ENCODE measurements at regions not wholly inside any gene's neighbourhood (a gene's known extent, or its start where the extent isn't known, plus 50 kb on each side); places are given as distances from the start of the nearest gene placed in this dataset.
"Not testable (repeated sequence)": the region's sequence is repeated elsewhere in the genome, so short reads cannot be mapped to it uniquely, and the experiment has no call there.

- Mint-ChIP-seq H3K4me1 (ENCODE audit: low read depth) (no peaks in the 10 kb centered on the region), H3K36me3 (ENCODE audit: low read depth) (no peaks in the 10 kb centered on the region), H3K27me3 (no peaks in the 10 kb centered on the region), H3K9me3 (no peaks in the 10 kb centered on the region), H3K4me3 (no peak overlapping the region), H3K27ac (no peak overlapping the region)
- intact Hi-C loops (cut with micrococcal nuclease): no loop called here
Observed at GRCh38 chr6:98339506-98339905, 494.9 kb upstream of the POU3F2 start.

GRCh38 chr6:98343004-98343403 is 491.4 kb upstream of the POU3F2 start:
- Mint-ChIP-seq H3K36me3 (ENCODE audit: low read depth) (no peaks in the 10 kb centered on the region), H3K4me3 (no peak overlapping the region), H3K27ac (no peak overlapping the region), H3K27me3 (no peaks in the 10 kb centered on the region), H3K9me3 (no peaks in the 10 kb centered on the region), H3K4me1 (ENCODE audit: low read depth) (no peaks in the 10 kb centered on the region)
- intact Hi-C loops (cut with micrococcal nuclease): no loop called here

GRCh38 chr6:98343797-98344196 is 490.6 kb upstream of the POU3F2 start:
- intact Hi-C loops (cut with micrococcal nuclease): no loop called here
- Mint-ChIP-seq H3K9me3 (no peaks in the 10 kb centered on the region), H3K4me1 (ENCODE audit: low read depth) (no peaks in the 10 kb centered on the region), H3K4me3 (no peak overlapping the region), H3K27me3 (no peaks in the 10 kb centered on the region), H3K36me3 (ENCODE audit: low read depth) (no peaks in the 10 kb centered on the region), H3K27ac (no peak overlapping the region)

DNA sequence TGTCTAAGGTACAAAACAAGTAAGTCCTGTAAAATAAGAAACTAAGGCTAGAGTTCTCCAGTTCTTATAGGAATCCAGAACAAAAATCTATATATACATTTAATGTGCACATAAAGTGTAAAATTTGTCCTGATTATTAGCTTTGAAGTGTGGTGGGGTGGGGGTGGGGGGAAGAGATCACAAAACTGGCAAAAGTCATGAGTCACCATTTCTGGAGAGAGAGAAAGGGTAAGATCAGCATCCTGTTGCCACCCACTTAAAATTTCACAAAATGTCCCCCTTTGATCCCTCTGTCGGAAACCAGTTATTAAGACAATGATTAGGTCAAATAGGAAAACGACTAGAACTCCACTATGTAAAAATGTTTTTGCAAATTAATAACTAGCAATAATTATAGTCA is 482.0 kb upstream of the POU3F2 start:
- no peaks in the 10 kb centered on the region for H3K36me3 Mint-ChIP-seq (ENCODE audit: low read depth)
- H3K9me3 Mint-ChIP-seq: no peaks in the 10 kb centered on the region
- H3K27me3 Mint-ChIP-seq: no peaks in the 10 kb centered on the region
- intact Hi-C loops (cut with micrococcal nuclease): no loop called here
- H3K4me1 Mint-ChIP-seq (ENCODE audit: low read depth): no peaks in the 10 kb centered on the region
- no peak overlapping the region for H3K27ac Mint-ChIP-seq
- no peak overlapping the region for H3K4me3 Mint-ChIP-seq

DNA sequence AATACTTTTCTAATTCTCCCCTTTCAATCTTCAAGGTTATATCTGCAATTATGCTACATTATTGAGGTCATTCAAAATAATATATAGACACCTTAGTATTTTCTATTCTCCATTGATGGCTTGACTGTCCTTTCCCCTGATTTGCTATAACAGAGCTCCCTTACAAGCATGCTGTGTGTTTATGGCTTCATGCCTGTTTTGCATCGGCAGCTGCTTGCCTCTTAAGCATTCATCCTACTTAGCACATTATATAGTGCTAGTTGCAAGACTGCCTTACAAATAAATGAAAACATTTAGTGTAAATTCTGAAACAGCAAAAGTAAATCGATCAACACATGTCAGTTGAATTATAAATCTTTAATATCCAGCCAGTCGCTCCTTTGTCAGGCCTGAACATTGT is 476.2 kb upstream of the POU3F2 start:
- Mint-ChIP-seq H3K9me3 (no peaks in the 10 kb centered on the region), H3K36me3 (ENCODE audit: low read depth) (no peaks in the 10 kb centered on the region), H3K4me1 (ENCODE audit: low read depth) (no peaks in the 10 kb centered on the region), H3K4me3 (no peak overlapping the region), H3K27ac (no peak overlapping the region), H3K27me3 (no peaks in the 10 kb centered on the region)
- intact Hi-C loops (cut with micrococcal nuclease): no loop called here

DNA sequence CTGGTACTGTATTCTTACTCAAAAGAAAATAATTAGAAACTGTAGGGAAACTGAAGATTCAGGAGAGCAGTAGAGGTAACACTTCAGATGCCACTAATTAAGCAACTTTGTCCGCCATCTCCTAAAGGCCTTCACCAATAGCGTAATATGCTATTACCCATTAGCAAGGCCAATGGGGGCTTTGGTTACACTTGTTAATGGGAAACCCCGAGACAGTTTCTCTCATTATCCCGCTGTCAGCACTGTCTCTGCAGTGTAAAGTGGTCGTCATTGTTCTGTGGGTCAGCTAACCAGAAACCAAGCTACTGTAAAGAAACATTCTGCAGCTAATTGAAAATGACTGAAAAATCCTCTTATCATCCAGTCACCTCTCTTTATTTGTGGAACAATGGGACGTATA is 468.0 kb upstream of the POU3F2 start:
- intact Hi-C loops (cut with micrococcal nuclease): no loop called here
- H3K36me3 Mint-ChIP-seq (ENCODE audit: low read depth): no peaks in the 10 kb centered on the region
- no peaks in the 10 kb centered on the region for H3K27me3 Mint-ChIP-seq
- no peak overlapping the region for H3K4me3 Mint-ChIP-seq
- no peaks in the 10 kb centered on the region for H3K4me1 Mint-ChIP-seq (ENCODE audit: low read depth)
- H3K9me3 Mint-ChIP-seq: no peaks in the 10 kb centered on the region
- no peak overlapping the region for H3K27ac Mint-ChIP-seq

DNA sequence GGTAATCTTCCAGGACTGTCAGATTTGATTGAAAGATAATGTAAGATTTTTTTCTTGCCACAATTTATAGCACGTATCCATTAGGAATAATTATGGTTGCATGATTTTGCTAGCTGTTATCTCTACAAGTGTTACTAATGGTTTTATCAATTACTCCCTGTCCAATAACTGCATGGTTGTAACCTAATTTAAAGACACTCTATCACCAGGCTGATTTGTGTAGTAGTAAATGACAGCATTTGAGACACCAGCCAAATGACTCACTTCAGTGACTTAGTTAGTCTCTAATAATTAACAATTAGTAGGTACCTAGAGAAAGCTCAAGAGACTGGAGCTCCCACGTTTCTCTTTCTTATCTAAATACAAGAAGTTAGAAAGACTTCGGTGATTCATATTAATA is 453.8 kb upstream of the POU3F2 start:
- Mint-ChIP-seq H3K9me3 (no peaks in the 10 kb centered on the region), H3K4me1 (ENCODE audit: low read depth) (no peaks in the 10 kb centered on the region), H3K27me3 (no peaks in the 10 kb centered on the region), H3K36me3 (ENCODE audit: low read depth) (no peaks in the 10 kb centered on the region), H3K27ac (no peak overlapping the region), H3K4me3 (no peak overlapping the region)
- intact Hi-C loops (cut with micrococcal nuclease): no loop called here

DNA sequence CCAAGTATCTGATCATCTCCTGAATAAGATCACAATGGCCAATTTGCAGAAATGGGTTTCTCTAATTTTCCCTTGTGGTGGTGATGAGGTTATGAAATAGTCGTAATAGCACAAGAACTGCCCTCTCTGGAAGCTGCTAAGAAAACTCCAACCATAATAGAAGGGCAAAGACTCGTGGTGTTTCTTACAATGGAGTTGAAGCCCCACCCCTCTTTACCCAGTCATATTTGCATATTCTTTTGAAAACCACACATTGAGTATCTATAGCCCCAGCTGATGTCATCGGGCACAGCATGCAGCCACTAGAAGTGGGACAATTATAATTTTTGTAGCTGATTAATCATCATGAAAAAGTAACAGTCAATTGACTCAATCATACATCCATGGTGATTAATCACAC is 452.1 kb upstream of the POU3F2 start:
- H3K9me3 Mint-ChIP-seq: no peaks in the 10 kb centered on the region
- H3K27ac Mint-ChIP-seq: no peak overlapping the region
- H3K36me3 Mint-ChIP-seq (ENCODE audit: low read depth): no peaks in the 10 kb centered on the region
- H3K27me3 Mint-ChIP-seq: no peaks in the 10 kb centered on the region
- H3K4me1 Mint-ChIP-seq (ENCODE audit: low read depth): no peaks in the 10 kb centered on the region
- no peak overlapping the region for H3K4me3 Mint-ChIP-seq
- intact Hi-C loops (cut with micrococcal nuclease): no loop called here

GRCh38 chr6:98384334-98384733 is 450.0 kb upstream of the POU3F2 start:
- intact Hi-C loops (cut with micrococcal nuclease): no loop called here
- Mint-ChIP-seq H3K36me3 (ENCODE audit: low read depth) (no peaks in the 10 kb centered on the region), H3K4me3 (no peak overlapping the region), H3K27me3 (no peaks in the 10 kb centered on the region), H3K9me3 (no peaks in the 10 kb centered on the region), H3K27ac (no peak overlapping the region), H3K4me1 (ENCODE audit: low read depth) (no peaks in the 10 kb centered on the region)

GRCh38 chr6:98384801-98385200 is 449.6 kb upstream of the POU3F2 start:
- Mint-ChIP-seq H3K4me1 (ENCODE audit: low read depth) (no peaks in the 10 kb centered on the region), H3K4me3 (no peak overlapping the region), H3K27ac (no peak overlapping the region), H3K27me3 (no peaks in the 10 kb centered on the region), H3K9me3 (no peaks in the 10 kb centered on the region), H3K36me3 (ENCODE audit: low read depth) (no peaks in the 10 kb centered on the region)
- intact Hi-C loops (cut with micrococcal nuclease): no loop called here

DNA sequence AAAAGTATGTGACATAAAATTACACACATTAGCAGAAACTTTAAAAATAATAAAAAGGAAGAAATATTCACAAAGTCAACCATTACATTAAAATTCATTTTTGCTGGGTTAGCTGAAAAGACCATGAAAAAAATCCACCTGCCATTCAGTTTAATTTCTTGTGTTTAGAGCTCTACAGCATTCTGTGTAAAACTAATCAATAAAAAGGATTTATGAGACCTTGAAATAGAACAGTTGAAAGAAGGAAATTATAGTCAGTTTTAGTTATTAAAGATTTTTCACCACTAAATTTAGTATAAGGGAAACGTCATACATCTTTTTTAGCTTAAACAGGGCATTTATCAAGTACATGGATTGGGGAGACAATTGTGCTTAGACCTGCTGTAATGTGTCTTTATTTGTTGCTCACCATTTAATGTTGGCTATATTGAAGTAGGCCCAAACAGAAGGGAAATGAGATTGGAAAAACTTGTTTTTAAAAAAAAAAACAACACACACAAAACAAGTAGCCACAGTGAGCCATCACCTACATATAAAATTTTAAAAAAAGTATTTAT is 438.7 kb upstream of the POU3F2 start:
- H3K27me3 Mint-ChIP-seq: no peaks in the 10 kb centered on the region
- H3K4me1 Mint-ChIP-seq (ENCODE audit: low read depth): no peaks in the 10 kb centered on the region
- no peaks in the 10 kb centered on the region for H3K36me3 Mint-ChIP-seq (ENCODE audit: low read depth)
- no peak overlapping the region for H3K27ac Mint-ChIP-seq
- intact Hi-C loops (cut with micrococcal nuclease): no loop called here
- no peak overlapping the region for H3K4me3 Mint-ChIP-seq
- peaks cover 12% of the 10 kb centered on the region for H3K9me3 Mint-ChIP-seq

DNA sequence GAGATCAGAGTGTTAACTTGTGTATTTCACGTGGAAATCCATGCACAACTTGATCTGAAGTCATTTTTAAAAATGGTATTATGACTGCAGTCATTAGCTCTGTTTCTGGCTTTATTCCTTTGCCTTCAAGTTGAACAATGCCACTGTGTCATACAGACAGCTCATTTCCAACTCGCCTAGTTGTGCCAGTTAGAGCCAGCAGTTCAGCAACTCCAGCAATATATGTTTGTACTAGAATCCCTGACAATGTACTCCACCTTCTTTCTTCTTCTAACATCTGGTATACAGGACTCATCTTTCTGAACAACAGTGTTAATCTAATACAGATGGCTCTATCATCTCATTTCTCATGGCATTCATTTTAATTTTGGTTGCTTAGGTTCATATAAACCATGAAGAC is 418.3 kb upstream of the POU3F2 start:
- Mint-ChIP-seq H3K27ac (no peak overlapping the region), H3K27me3 (no peaks in the 10 kb centered on the region), H3K4me1 (ENCODE audit: low read depth) (no peaks in the 10 kb centered on the region), H3K9me3 (peaks cover 23% of the 10 kb centered on the region), H3K36me3 (ENCODE audit: low read depth) (no peaks in the 10 kb centered on the region), H3K4me3 (no peak overlapping the region)
- intact Hi-C loops (cut with micrococcal nuclease): no loop called here

- H3K36me3 Mint-ChIP-seq (ENCODE audit: low read depth); H3K4me1 Mint-ChIP-seq (ENCODE audit: low read depth); H3K4me3 Mint-ChIP-seq; H3K27ac Mint-ChIP-seq; intact Hi-C loops (cut with micrococcal nuclease); H3K27me3 Mint-ChIP-seq: not testable (repeated sequence)
- H3K9me3 Mint-ChIP-seq: peaks cover 17% of the 10 kb centered on the region
Observed at GRCh38 chr6:98416497-98417158, 417.7 kb upstream of the POU3F2 start.

GRCh38 chr6:98433325-98434056 is 400.9 kb upstream of the POU3F2 start:
- Mint-ChIP-seq H3K27ac (no peak overlapping the region), H3K36me3 (ENCODE audit: low read depth) (no peaks in the 10 kb centered on the region)

DNA sequence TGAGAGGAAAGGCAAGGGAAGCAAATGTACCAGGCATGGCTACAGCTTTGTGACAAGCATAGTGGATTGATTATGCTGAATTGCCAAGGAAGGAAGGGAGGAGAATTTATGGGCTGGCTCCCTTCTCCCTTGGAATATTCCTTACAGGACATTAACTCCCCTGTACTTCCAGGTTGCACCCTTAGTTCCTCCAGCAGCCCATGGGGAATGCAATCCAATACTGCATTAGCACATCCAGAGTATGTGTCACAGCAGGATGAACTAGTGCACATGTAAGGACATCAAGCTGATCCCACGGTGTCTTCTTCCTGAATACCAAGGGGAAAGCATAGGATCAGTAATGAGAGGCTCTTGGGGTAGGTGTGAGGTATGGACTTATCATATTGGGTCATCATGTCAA is 390.7 kb upstream of the POU3F2 start:
- no peak overlapping the region for H3K27ac Mint-ChIP-seq
- H3K4me3 Mint-ChIP-seq: no peak overlapping the region
- no peaks in the 10 kb centered on the region for H3K27me3 Mint-ChIP-seq
- no peaks in the 10 kb centered on the region for H3K36me3 Mint-ChIP-seq (ENCODE audit: low read depth)
- H3K4me1 Mint-ChIP-seq (ENCODE audit: low read depth): no peaks in the 10 kb centered on the region
- H3K9me3 Mint-ChIP-seq: no peaks in the 10 kb centered on the region
- intact Hi-C loops (cut with micrococcal nuclease): no loop called here

More at GRCh38 chr6:98433325-98434056, 400.9 kb upstream of the POU3F2 start:
- intact Hi-C loops (cut with micrococcal nuclease): no loop called here
- Mint-ChIP-seq H3K27me3 (no peaks in the 10 kb centered on the region), H3K9me3 (peaks cover 23% of the 10 kb centered on the region), H3K4me1 (ENCODE audit: low read depth) (no peaks in the 10 kb centered on the region), H3K4me3 (no peak overlapping the region)
